NCI-H2029 treated with DMSO at 0.1 percent for 48 hours (cell line): ENCODE measurements at regions not wholly inside any gene's neighbourhood (a gene's known extent, or its start where the extent isn't known, plus 50 kb on each side); places are given as distances from the start of the nearest gene placed in this dataset.
"Not testable (repeated sequence)": the region's sequence is repeated elsewhere in the genome, so short reads cannot be mapped to it uniquely, and the experiment has no call there.

Source experiments
- DNase-seq: peaks from one replicate; lab custom pipeline; 2025; lab: John Stamatoyannopoulos, UW

DNA sequence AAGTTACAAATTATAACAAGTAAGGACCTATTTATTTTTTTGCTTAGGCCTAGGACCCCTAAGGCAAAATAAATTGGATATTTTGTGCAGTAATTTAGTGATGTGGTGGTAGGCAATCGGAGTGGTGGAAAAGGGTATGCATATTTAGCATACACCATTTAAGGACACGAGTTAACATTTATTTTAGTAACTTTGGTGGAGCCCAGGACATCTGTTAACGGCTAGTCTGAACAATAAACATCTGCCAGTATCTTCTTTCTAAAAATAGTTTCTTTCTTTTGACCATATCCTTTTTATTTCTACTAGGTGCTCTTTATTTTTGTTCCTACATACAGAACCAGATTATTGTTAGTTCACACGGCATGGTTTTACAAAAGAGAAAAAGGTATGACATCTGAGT, 326.3 kb downstream of the CHL1 start:
- DNase-seq, result no peak

DNA sequence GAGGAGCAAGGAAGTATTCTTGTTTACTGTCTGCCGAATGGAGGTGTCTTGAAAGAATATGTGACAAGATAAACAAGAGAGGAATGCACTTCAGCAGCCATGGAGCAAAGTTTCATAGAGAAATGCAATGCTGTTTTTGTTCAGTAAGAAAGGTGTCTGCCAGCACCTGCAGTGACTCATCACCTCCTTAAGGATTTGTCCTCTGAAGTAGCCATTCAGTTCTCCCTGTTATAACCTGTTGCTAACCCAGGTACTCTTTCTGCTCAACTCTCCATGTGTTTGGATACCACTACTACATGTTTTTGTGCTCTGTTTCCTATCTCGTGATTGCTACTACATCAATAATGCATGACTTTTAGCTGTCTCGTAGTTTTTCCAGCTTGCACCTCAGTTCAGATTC, 328.9 kb downstream of the CHL1 start:
- no peak for DNase-seq

DNA sequence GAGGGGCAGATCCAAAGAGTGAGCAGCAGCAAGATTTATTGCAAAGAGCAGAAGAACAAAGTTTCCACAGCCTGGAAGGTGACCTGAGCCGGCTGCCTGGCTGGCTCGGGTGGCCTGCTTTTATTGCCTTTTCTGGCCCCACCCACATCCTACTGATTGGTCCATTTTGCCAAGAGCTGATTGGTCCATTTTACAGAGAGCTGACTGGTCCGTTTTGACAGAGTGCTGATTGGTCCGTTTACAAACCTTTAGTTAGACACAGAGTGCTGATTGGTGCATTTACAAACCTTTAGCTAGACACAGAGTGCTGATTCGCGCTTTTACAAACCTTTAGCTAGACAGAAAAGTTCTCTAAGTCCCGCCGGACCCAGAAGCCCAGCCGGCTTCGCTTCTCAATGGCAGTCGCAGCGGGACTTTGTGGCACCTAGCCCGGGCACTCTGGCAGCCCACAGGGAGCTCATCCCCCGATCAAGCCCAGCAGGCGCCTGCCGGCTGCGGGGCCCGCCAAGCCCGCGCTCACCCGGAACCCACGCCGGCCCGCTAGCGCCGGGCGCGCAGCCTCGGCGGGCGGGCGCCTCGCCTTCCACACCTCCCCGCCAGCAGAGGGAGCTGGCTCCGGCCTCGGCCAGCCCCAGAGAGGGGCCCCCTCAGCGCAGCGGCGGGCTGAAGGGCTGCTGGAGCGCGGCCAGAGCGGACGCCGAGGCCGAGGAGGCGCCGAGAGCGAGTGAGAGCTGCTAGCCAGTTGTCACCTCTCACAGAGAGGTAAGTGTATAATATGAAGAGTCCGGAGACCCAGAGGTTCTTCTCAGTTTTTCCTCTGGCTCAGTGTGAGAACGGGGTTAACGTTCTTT, 339.2 kb downstream of the CHL1 start:
- DNase-seq, result no peak

DNA sequence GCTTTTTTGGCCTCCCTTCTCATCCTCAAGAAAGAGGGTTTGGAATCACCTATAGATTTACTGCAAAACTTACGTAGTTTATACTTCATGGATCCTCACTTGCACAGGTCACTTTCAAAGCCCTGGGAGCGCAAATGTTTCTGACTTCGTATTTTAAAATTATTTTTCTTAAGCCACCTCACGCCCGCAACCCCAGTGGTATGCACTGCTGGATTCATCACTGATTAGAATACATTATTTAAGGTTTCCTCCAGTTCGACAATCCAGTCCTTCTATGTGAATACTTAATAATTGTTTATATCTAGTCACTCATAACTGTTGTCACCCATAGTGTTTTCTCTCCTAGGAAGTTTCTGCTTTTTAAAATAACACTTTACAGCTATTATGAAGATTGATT, 339.9 kb downstream of the CHL1 start:
- DNase-seq, result no peak

DNA sequence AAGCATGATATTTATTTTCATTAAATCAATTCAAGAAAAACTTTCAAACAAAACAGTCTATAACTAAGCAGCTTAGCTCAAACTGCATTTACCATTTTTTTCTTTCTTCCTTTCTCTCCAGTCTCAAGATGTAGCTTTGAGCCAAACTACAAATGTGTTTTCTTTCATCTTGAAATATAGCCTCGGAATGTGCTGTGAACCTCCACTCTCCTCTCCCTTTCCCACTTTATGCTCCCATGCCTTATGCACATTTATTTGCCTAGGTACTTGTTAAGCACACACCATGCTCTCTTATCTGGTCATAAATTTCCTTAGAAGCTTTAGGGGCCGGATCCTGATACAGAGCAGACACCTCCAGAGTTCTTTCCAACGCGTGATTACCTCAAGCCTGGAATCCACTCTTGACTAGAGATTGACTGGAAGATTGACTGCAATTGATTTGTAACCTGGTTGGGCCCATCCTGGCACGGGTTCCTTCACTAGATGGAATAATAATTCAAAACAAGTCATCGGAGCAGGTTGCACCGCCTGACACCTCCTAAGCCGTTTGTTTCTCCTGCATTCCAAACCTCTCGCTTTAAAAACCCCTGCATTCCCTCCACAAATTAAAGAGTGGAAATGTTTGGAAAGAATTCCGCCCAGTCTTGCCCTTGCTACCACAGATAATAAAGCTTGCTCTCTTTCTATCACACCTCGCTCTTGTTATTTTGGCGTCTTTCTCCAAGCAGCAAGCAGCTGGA, 344.7 kb downstream of the CHL1 start:
- no peak for DNase-seq

DNA sequence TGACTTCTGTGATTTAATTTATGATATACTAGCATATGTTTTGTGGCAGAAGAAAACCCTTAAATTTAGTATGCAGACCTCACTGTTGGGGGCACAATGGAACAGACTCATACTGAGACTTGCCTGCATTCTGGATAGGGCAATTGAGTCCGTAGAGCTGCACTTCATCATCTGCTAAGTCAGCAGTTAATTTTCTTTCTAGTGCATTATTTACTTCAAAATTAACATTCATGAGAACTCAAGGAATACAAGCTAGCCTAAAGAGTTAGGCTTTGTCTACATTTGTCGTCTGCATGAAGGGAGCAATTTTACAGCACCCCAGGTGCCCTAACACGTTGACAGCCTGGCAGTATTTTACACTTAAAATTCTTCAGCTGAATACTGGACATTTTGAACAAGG, 345.5 kb downstream of the CHL1 start:
- DNase-seq, result no peak

DNA sequence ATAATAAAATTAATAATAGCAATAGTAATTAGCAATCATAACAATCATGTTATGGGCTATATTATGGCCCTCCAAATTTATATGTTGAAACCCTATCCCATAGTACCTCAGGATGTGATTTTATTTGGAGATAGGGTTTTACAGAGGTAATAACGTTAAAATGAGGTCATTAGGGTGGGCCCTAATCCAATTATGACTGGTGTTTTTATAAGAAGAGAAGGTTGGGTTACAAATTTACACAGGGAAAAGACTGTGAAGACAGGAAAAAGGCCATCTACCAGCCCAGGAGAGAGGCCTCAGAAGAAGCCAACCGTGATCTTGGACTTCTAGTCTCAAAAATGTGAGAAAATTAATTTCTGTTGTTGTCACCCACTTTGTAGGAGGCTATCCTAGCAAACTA, 353.1 kb downstream of the CHL1 start:
- no peak for DNase-seq

DNA sequence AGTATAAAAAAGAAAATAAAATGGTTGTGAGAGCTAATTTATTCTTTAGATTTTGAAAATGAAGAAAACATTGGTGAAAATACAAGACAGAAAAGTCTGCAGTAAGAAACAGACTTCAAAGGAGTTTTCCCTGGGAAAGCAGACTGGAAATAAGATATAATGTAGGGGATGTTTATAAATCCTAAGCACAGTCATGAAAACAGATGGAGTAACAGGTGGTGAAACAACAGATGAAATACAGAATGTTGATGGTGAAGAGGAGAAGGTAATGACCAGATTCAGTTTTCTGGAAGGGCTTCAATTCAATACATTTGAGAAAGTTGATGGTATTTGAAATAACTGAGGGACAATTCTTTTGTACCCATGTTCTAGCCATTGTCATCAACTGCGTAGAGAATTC, 353.9 kb downstream of the CHL1 start:
- no peak for DNase-seq

DNA sequence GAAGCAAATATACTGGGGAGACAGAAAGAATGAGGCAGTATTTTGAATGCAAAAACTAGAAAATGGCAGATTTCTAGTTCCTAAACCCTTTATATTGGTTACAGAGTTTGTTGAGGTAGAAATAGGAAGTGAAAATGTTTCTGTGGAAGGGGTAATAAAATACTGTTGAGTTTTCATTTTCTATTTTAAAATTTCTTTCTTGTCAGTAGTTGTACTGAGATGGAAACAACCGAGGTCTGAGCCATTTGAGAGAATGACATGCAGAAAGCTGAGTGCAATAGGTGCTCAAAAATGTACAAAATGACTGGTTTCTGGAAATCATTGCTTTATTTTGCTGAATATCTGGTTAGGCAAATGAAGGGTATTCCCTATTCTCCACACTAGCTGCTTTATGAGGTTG, 361.4 kb downstream of the CHL1 start:
- DNase-seq, result no peak

DNA sequence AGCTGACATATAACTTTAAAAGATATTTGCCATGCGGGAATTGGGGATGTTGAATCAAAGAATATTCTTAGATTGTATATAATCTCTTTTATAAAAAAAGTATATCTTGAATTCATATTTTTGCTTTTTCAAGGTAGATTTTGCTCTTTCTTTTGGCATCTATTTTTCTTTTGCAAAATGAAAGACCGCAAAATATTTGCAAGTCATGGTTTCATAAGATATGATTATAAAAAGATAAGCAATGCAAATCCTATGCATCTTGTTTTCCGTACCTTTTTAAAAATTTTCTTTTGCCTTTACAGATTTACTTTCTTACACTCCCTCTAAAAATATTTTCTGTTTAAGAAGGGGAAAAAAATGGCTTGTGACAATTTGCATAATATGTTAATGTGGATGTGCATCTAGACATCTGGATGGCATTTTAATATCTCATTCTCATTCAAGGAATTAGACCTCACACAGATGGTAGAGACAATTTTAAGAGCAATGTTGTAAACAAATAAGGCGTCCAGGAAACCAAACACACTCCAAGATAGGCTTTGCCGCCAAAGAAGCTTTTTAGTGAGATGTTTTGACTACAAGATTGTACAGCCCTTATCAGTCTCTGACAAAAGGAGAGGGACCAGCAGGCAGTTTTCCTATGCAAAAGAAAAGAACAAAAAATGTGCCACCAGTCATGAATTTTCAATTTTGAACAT, 371.1 kb downstream of the CHL1 start:
- no peak for DNase-seq

DNA sequence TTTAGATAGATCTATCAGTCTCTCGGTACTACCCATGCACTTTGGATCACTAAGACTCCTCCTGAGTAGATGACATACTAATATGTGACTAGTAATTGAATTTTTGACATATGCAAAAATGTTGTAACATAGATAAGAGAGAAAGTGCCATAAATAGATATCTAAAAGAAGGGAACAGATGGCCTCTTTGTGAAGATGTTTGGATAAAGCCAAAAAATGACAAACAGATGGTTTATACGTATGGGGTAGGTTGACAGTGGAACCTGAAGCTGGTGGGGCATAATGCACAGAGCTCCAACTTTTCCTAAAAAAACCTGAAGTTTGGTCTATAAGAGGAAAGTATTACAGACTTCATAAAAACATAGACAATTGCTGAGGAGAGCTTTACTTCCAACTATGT, 383.0 kb downstream of the CHL1 start:
- DNase-seq, result not testable (repeated sequence)

DNA sequence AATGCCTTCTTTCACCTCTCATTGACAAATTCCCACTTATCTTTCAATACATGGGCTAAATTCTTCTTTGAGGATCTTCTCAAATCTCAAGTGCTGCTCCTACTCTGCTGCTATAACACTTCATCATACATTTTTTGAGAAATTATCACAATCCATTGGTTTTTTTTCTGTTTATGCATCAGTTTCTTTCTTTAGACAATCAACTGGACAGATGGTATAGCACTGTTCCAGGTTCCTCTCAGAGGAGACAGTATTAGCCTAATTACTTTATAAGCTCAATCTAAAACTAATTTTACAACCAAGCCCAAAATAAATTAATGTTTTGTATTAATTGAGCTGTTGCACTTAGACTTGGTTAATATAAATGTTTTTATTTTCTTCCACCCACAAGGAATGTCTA, 392.5 kb downstream of the CHL1 start:
- DNase-seq, result not testable (repeated sequence)

DNA sequence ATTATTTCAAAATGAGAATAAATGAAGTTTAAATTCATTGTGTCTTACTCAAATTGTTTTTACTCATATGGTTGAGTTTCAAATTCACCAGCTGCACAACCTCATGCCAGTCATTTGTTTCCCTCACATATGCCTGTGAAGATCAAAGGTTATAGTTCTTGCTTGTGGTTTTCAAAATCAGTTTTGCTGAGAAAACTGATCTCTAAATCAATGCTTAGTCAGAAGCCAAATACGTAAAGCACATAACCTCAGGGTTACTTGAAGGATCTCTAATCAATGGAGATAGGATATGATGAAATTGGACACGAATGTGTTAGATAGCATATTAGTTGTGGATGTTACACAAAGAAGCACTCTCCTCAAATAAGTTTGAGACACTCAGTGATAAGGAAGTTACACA, 400.7 kb downstream of the CHL1 start:
- not testable (repeated sequence) for DNase-seq

DNA sequence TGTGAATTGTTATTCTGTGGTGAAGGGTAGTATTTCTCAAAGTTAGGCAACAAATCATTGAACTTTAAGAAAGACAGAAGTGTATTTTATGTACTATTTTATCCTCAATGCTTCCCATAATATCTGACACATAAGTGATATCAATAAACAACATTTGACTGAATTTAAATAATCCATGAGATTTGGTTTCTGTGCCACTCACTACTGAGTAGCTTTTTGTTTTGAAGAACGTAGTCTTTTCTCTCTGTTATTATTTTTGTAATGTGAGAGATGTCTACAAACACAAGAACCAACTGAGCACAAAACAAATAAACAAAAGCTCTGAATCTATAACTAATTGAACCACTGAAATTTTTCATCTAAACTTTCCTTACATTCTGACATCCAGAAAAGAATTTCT, 401.2 kb downstream of the CHL1 start:
- DNase-seq, result not testable (repeated sequence)

DNA sequence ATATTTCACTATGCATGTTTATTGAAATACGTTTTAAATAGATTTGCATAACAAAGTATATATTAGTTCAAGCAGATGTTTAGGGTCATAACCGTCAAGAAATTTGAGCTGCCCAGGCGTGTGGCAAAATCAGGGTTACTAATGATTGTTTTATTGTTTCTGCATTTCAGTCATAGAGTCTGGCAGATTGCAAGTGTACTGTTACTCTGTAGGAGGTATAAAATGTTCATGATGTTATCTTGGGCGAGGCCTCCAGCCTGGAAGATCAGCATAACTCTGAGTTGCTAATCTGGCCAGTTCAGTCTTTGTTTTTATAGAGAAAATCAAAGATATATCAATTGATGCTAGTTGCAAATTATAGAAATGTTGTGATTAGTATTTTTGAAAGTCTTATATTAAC, 410.9 kb downstream of the CHL1 start:
- DNase-seq, result not testable (repeated sequence)

DNA sequence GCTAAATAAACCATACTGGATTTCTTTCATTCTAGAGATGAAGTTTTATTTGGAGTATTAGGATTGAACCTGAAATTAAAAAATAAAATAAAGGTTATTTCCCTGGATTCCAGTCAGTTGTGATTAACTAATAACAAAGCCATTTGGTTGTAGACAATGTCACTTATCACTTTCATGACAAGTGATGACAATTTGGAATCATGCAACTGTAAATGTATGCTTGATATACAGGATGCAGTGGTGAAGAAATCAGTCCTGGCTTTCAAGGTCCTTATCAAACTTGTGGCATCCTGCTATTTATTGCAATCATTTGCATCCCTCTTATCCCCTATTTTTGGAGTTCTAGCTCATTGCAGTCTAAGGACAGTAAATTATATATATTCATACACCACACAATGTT, 425.2 kb downstream of the CHL1 start:
- no peak for DNase-seq

DNA sequence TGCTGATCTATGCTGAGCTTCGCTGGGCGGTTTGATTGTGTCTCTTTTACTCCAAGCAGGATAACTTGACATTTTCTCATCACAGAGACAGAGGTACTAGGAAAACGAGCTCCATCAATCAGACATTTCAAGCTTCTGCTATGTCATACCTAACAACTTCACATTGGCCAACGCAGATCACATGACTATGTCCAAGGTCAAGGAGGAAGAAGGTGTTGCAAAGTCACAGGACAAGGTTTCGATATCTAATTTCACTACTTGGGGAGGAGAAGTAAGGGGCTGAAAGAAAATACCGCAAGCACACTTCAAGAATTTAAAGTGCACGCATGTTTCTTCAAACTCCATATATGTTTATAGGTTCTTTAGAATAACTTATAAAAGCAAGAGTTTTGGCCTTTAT, 425.8 kb downstream of the CHL1 start:
- DNase-seq, result no peak

DNA sequence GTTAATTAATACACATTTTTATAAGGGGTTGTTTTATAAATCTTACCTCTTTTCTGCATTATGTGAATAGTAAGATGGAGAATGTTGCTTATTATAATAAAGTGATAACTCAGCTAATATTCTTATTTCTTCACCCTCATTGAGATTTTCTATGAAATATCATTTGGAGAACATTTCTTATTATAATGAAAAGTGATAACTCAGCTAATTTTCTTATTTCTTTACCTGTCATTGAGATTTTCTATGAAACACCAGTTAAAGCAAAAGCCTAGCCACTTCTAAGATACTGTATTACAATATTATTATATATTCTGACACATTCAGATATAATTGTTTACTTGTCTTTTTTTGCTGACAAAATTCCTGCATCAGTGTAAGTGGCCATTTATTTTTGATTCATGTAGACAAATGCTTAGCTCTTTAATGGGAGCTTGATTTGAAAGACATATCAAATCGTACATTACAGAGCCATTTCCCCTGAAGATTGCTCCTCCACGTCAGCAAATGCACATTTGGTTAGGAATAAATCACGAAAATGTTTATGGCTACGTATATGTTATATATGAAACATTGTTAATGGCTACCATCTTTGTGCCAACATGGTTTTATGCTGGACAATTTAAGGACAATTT, 427.5 kb downstream of the CHL1 start:
- DNase-seq, result no peak

DNA sequence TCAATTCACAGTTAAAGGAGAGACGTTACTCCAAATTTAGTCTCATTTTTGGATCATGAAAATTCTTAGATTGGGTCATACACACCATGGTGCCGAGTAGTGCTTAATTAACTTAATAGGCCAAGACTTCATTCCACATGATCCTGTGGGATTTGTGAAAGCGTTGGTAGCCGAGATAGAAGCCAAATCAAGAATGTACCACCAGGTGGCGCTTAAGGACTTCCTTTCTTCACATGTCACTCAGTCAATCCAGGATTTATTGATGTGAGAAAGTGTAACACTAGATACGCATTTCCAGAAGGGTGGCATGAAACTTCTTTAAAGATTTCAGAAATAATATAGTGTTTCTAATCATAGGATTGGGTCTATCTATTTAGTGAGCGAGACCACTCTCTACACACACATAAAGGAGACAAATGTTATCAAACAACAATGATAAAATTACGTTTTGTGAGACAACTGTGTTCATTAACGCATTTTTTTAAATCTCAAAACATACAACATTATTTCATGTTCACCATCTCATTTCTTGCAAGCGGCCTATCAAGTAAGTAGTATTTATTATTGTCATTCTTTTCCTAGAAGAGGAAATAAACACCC, 436.1 kb downstream of the CHL1 start:
- peak; percentile 20 for DNase-seq

DNA sequence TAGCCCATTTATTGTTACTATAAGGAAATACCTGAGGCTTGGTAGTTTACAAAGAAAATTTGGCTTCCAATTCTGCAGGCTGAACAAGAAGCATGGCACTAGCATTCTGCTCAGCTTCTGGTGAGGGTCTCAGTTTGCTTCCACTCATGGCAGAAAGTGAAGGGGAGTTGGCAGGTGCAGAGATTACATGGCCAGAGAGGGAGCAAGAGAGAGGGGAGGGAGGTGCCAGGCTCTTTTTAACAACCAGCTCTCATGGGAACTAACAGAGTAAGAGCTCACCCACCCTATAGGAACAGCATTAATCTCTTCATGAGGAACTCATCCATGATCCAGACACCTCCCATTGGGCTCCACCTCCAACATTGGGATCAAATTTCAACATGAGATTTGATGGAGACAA, 437.9 kb downstream of the CHL1 start:
- DNase-seq, result no peak

DNA sequence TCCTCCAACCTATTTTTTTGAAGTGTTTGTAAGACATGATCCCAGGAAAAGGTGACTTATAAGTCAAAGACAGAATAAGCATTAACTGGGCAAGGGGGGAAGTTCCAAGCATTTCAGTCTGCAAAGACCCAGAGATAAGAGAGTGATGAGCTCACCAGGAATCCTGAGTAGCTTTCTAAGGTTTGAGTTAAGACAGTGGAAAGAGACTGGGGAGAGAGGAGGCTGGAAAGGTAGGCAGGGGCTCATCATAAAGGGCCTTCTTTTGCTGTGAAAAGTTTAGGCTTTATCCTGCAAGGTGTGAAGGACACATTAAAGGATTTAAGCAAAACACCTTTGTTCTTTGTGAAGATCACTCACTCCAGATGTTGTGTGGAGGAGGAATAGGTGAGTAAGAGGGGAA, 438.8 kb downstream of the CHL1 start:
- no peak for DNase-seq

DNA sequence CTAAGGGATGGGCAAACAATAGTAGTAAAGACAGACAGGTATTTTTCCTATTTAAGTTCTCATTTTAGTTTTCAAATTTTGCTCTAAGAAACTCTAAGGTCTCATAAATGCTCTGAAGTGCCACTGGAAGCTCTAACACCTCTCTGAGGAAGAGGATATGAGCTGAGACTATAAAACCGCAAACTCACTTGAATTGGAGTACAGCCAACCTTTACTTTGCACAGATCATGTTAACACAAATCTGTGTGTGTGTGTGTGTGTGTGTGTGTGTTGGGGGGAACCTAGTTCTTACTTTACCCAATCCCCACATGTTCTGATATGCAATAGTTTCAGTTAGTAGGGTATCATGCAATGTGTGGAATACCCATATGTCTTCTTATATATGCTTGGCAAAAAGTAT, 446.8 kb downstream of the CHL1 start:
- no peak for DNase-seq
